ENCODE measurements at regions not wholly inside any gene's neighbourhood (a gene's known extent, or its start where the extent isn't known, plus 50 kb on each side); places are given as distances from the start of the nearest gene placed in this dataset.
A peak's percentile ranks its signal among the peaks of the same experiment; 100 is the strongest.

DNA sequence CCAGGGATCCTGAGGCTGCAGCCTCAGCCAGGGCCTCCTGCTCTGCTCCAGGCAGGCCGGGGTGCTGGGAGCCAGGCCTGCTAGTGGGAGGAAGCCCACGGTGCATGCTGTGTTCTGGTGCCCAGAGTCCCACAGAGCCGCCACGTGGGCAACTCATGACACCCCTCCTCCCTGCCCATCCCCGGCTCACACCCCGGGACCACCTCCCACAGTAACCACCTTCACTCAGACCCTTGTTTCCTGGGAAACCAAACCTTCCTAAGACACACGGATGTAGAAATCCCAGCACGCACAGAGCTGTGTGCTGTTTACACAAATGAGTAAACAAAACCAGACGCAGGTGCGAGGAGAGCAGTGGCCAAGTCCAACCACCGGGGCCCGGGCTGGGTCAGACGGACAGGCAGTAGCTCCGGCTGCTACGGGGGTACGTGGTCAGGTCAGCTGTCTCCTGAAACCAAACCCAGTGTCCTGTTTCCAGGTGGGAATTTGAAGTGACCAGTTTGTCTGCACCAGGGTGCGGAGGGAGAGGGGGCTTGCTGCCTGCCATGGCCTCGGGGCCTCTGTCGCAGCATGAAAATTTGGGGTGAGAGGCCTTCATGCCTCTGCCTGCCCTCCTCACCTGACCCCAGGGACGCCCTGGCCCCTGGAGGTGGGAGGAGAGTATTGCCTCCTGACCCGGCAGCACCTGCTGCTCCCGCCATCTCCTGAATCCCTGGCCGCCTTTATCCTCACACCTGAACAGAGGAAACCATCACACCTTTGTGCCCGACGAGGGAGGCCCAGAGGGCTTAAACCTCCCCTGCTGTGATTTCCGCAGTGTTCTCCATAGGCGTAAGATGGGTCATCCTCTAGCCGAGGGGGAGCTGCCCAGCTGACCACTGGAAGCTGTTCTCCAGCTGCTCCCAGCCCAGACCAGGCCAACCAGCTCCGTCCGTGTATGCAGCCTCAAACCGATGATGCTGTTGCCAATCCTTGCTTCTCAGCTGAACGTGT is 52.0 kb upstream of the SMOC2 start (continued):
- TF ChIP-seq ZBTB1 (CRISPR knock-in tag; IDR thresholded peaks at IDR 0.05; ENCODE audit: borderline replicate concordance): no peak
- TF ChIP-seq, protein P1, sequence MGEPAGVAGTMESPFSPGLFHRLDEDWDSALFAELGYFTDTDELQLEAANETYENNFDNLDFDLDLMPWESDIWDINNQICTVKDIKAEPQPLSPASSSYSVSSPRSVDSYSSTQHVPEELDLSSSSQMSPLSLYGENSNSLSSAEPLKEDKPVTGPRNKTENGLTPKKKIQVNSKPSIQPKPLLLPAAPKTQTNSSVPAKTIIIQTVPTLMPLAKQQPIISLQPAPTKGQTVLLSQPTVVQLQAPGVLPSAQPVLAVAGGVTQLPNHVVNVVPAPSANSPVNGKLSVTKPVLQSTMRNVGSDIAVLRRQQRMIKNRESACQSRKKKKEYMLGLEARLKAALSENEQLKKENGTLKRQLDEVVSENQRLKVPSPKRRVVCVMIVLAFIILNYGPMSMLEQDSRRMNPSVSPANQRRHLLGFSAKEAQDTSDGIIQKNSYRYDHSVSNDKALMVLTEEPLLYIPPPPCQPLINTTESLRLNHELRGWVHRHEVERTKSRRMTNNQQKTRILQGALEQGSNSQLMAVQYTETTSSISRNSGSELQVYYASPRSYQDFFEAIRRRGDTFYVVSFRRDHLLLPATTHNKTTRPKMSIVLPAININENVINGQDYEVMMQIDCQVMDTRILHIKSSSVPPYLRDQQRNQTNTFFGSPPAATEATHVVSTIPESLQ (CRISPR knock-in tag; conservative IDR thresholded peaks at IDR 0.05): no peak
- TF ChIP-seq ATF1 (CRISPR knock-in tag; IDR thresholded peaks at IDR 0.05): no peak
- TF ChIP-seq NFKB2 (CRISPR knock-in tag; IDR thresholded peaks at IDR 0.05; ENCODE audit: borderline replicate concordance): peak; percentile 40; the same call in 1 of the 2 replicates
- peak; percentile 36 for TF ChIP-seq ZNF781 (CRISPR knock-in tag; IDR thresholded peaks at IDR 0.05; ENCODE audit: borderline replicate concordance, not compliant biosample characterization)
- TF ChIP-seq FIP1L1 (IDR thresholded peaks at IDR 0.05; ENCODE audit: borderline replicate concordance, insufficient read depth, low read depth, low read length): no peak
- no peak for TF ChIP-seq FOXJ3 (CRISPR knock-in tag; IDR thresholded peaks at IDR 0.05; ENCODE audit: borderline replicate concordance)
- TF ChIP-seq SMARCC2 (IDR thresholded peaks at IDR 0.05): no peak
- 0 out of 2 replicates have a peak, but pooled peaks have one; percentile 20 for TF ChIP-seq MEIS2 (CRISPR knock-in tag; IDR thresholded peaks at IDR 0.05)
- TF ChIP-seq IKZF1 (IDR thresholded peaks at IDR 0.05): no peak
- no peak for TF ChIP-seq ZBTB2 (CRISPR knock-in tag; IDR thresholded peaks at IDR 0.05; ENCODE audit: low read depth)
- TF ChIP-seq MATR3 (CRISPR knock-in tag; IDR thresholded peaks at IDR 0.05): no peak
- TF ChIP-seq MAX (IDR thresholded peaks at IDR 0.05): peak; percentile 62; the same call in 1 of the 2 replicates
- no peak for TF ChIP-seq NFIC (IDR thresholded peaks at IDR 0.05; ENCODE audit: low read length)
- no peak for TF ChIP-seq SKIL (CRISPR knock-in tag; IDR thresholded peaks at IDR 0.05; ENCODE audit: borderline replicate concordance)
- no peak for TF ChIP-seq SIX1 (CRISPR knock-in tag; IDR thresholded peaks at IDR 0.05; ENCODE audit: borderline replicate concordance)
- TF ChIP-seq ZNF20 (CRISPR knock-in tag; IDR thresholded peaks at IDR 0.05): no peak
- TF ChIP-seq, protein P2, sequence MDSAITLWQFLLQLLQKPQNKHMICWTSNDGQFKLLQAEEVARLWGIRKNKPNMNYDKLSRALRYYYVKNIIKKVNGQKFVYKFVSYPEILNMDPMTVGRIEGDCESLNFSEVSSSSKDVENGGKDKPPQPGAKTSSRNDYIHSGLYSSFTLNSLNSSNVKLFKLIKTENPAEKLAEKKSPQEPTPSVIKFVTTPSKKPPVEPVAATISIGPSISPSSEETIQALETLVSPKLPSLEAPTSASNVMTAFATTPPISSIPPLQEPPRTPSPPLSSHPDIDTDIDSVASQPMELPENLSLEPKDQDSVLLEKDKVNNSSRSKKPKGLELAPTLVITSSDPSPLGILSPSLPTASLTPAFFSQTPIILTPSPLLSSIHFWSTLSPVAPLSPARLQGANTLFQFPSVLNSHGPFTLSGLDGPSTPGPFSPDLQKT (CRISPR knock-in tag; IDR thresholded peaks at IDR 0.05; ENCODE audit: borderline replicate concordance): no peak
- no peak for TF ChIP-seq HNRNPUL1 (IDR thresholded peaks at IDR 0.05; ENCODE audit: low read depth, low read length)
- TF ChIP-seq CBX2 (IDR thresholded peaks at IDR 0.05; ENCODE audit: low read depth, low read length): no peak
- TF ChIP-seq CBX2 (CRISPR knock-in tag; IDR thresholded peaks at IDR 0.05; ENCODE audit: low read depth): no peak
- no peak for TF ChIP-seq CC2D1A (CRISPR knock-in tag; IDR thresholded peaks at IDR 0.05)

All from HepG2 (cell line).